GM23338 (cell line): ENCODE measurements at regions not wholly inside any gene's neighbourhood (a gene's known extent, or its start where the extent isn't known, plus 50 kb on each side); places are given as distances from the start of the nearest gene placed in this dataset.

ENCODE experiments used
- ATAC-seq: fragments of 200-7000 bp; cut with Tn5 transposase; 3 replicates; pipeline ENCODE4 v1.9.1; 2020
- DNase-seq: peaks from one replicate; pipeline ENCODE4 v3.0.0-alpha.2; 2015; ENCODE audit warnings: low spot score
- H2AFZ ChIP-seq: fragments of 200-600 bp; sonication (generic); 2 replicates; pipeline ENCODE4 v1.8.0; 2016; ENCODE audit warnings: antibody characterized with exemption, mild to moderate bottlenecking, moderate library complexity
- H3F3A ChIP-seq: fragments of 200-600 bp; sonication (generic); replicated peaks from 2 replicates; pipeline ENCODE4 v1.8.0; 2017; ENCODE audit warnings: antibody characterized with exemption, mixed run types, low read depth
- H3K27ac ChIP-seq: fragments of 200-600 bp; sonication (generic); 2 replicates; pipeline ENCODE4 v1.6.1; 2016; ENCODE audit warnings: low read depth
- H3K27me3 ChIP-seq: fragments of 200-600 bp; sonication (generic); 2 replicates; pipeline ENCODE4 v1.8.0; 2016; ENCODE audit warnings: mild to moderate bottlenecking, mixed run types, moderate library complexity; ENCODE audit not compliant: insufficient read depth
- H3K36me3 ChIP-seq: fragments of 200-600 bp; sonication (generic); 2 replicates; pipeline ENCODE4 v1.8.0; 2016; ENCODE audit warnings: mild to moderate bottlenecking; ENCODE audit not compliant: insufficient read depth
- H3K4me1 ChIP-seq: fragments of 200-600 bp; sonication (generic); 2 replicates; pipeline ENCODE4 v1.8.0; 2016; ENCODE audit warnings: mild to moderate bottlenecking, moderate library complexity; ENCODE audit not compliant: insufficient read depth
- H3K4me2 ChIP-seq: fragments of 200-600 bp; sonication (generic); 2 replicates; pipeline ENCODE4 v1.7.1; 2017; ENCODE audit warnings: mixed run types
- H3K4me3 ChIP-seq: fragments of 200-600 bp; sonication (generic); 2 replicates; pipeline ENCODE4 v1.6.1; 2016; ENCODE audit warnings: mixed run types
- H3K79me2 ChIP-seq: fragments of 200-600 bp; sonication (generic); replicated peaks from 2 replicates; pipeline ENCODE4 v1.8.0; 2017; ENCODE audit warnings: mild to moderate bottlenecking; ENCODE audit not compliant: insufficient read depth
- H3K9me2 ChIP-seq: fragments of 200-600 bp; sonication (generic); 2 replicates; pipeline ENCODE4 v1.8.0; 2017; ENCODE audit not compliant: insufficient read depth
- H4K20me1 ChIP-seq: fragments of 200-600 bp; sonication (generic); replicated peaks from 2 replicates; pipeline ENCODE4 v1.8.0; 2017; ENCODE audit warnings: mild to moderate bottlenecking; ENCODE audit not compliant: insufficient read depth
- H3K27ac Mint-ChIP-seq: 2 replicates; pipeline ENCODE4 v1.8.0; 2020; ENCODE audit warnings: inconsistent platforms, mild to moderate bottlenecking, moderate library complexity, mixed read lengths
- H3K27me3 Mint-ChIP-seq: 3 replicates; pipeline ENCODE4 v1.8.0; 2022; ENCODE audit warnings: low read depth, mild to moderate bottlenecking, moderate library complexity, mixed read lengths, inconsistent platforms; ENCODE audit not compliant: insufficient read depth, poor library complexity
- H3K36me3 Mint-ChIP-seq: 3 replicates; pipeline ENCODE4 v1.8.0; 2021; ENCODE audit warnings: low read depth, mild to moderate bottlenecking, inconsistent platforms, moderate library complexity, mixed read lengths
- H3K4me1 Mint-ChIP-seq: 3 replicates; pipeline ENCODE4 v1.8.0; 2020; ENCODE audit warnings: mild to moderate bottlenecking, inconsistent platforms, mixed read lengths
- H3K4me3 Mint-ChIP-seq: 3 replicates; pipeline ENCODE4 v1.8.0; 2021; ENCODE audit warnings: moderate library complexity, mild to moderate bottlenecking, inconsistent platforms, mixed read lengths
- H3K9me3 Mint-ChIP-seq: 3 replicates; pipeline ENCODE4 v1.8.0; 2020; ENCODE audit warnings: moderate library complexity, mild to moderate bottlenecking, inconsistent platforms, mixed read lengths
- EZH2phosphoT487 ChIP-seq: fragments of 200-600 bp; sonication (generic); IDR thresholded peaks from one replicate; pipeline ENCODE4 v1.8.1; 2018; ENCODE audit warnings: antibody characterized with exemption; ENCODE audit not compliant: unreplicated experiment
- NANOG ChIP-seq: IDR thresholded peaks from 2 replicates; pipeline ENCODE4 v1.6.1; 2016; ENCODE audit warnings: antibody characterized with exemption, borderline replicate concordance
- POLR2AphosphoS5 ChIP-seq: IDR thresholded peaks from 2 replicates; pipeline ENCODE4 v1.6.1; 2016; ENCODE audit warnings: antibody characterized with exemption, low read depth
- ZNF114 ChIP-seq: fragments of 250-450 bp; sonication (Bioruptor Pico); IDR thresholded peaks from 2 replicates; pipeline ENCODE4 v1.5.0; 2020; ENCODE audit warnings: mild to moderate bottlenecking, moderate library complexity
- ZNF331 ChIP-seq: fragments of 250-450 bp; sonication (Bioruptor Pico); IDR thresholded peaks from 2 replicates; pipeline ENCODE4 v1.5.0; 2020; ENCODE audit warnings: low read depth, mild to moderate bottlenecking, moderate library complexity
- TF ChIP-seq, protein P1 (sequence below): IDR thresholded peaks from one replicate; pipeline ENCODE4 v1.6.1; 2018; ENCODE audit warnings: antibody characterized with exemption; ENCODE audit not compliant: unreplicated experiment
- TF ChIP-seq, protein P2 (sequence below): IDR thresholded peaks from 2 replicates; pipeline ENCODE4 v1.6.1; 2016; ENCODE audit warnings: antibody characterized with exemption

DNA sequence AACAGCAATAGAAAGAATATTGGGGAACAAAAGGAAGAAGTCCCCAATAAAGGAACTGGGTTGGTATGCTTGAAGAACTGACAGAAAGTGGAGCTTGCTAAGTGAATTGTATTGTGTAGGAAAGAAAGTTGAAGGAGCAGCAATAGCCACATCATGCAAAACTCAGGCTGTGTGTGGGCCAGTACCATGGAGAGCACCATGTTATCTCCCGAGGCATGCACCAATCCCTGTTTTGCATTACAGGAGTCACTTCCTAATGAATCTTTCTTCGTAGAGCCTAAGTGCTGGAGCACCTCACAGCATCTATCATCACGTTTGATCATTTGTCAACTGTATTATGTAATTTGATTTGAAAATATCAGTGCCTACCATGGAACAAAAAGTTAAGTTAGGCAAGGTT is 137.7 kb upstream of the NMUR2 start:
- Histone ChIP-seq H3K4me1 (no peaks in the 10 kb centered on the region), H2AFZ (no peak overlapping the region), H3K27ac (no peak overlapping the region), H3K36me3 (no peaks in the 10 kb centered on the region), H3K4me3 (no peak overlapping the region), H3K4me2 (no peak overlapping the region), H3K27me3 (no peaks in the 10 kb centered on the region), H3K9me2 (no peaks in the 10 kb centered on the region), H4K20me1 (no peaks in the 10 kb centered on the region), H3F3A (no peaks in the 10 kb centered on the region), H3K79me2 (no peaks in the 10 kb centered on the region)
- no peaks in the 10 kb centered on the region for H3K4me1 Mint-ChIP-seq
- H3K27ac Mint-ChIP-seq = no peak overlapping the region
- DNase-seq (peak; percentile 80), ATAC-seq (peak; percentile 89)
- H3K27me3 Mint-ChIP-seq = peaks cover 2% of the 10 kb centered on the region
- H3K36me3 Mint-ChIP-seq = no peaks in the 10 kb centered on the region
- TF ChIP-seq, protein P1, sequence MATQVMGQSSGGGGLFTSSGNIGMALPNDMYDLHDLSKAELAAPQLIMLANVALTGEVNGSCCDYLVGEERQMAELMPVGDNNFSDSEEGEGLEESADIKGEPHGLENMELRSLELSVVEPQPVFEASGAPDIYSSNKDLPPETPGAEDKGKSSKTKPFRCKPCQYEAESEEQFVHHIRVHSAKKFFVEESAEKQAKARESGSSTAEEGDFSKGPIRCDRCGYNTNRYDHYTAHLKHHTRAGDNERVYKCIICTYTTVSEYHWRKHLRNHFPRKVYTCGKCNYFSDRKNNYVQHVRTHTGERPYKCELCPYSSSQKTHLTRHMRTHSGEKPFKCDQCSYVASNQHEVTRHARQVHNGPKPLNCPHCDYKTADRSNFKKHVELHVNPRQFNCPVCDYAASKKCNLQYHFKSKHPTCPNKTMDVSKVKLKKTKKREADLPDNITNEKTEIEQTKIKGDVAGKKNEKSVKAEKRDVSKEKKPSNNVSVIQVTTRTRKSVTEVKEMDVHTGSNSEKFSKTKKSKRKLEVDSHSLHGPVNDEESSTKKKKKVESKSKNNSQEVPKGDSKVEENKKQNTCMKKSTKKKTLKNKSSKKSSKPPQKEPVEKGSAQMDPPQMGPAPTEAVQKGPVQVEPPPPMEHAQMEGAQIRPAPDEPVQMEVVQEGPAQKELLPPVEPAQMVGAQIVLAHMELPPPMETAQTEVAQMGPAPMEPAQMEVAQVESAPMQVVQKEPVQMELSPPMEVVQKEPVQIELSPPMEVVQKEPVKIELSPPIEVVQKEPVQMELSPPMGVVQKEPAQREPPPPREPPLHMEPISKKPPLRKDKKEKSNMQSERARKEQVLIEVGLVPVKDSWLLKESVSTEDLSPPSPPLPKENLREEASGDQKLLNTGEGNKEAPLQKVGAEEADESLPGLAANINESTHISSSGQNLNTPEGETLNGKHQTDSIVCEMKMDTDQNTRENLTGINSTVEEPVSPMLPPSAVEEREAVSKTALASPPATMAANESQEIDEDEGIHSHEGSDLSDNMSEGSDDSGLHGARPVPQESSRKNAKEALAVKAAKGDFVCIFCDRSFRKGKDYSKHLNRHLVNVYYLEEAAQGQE = peak; percentile 98
- TF ChIP-seq POLR2AphosphoS5 (no peak), ZNF114 (no peak)
- no peak overlapping the region for H3K4me3 Mint-ChIP-seq
- no peaks in the 10 kb centered on the region for H3K9me3 Mint-ChIP-seq

DNA sequence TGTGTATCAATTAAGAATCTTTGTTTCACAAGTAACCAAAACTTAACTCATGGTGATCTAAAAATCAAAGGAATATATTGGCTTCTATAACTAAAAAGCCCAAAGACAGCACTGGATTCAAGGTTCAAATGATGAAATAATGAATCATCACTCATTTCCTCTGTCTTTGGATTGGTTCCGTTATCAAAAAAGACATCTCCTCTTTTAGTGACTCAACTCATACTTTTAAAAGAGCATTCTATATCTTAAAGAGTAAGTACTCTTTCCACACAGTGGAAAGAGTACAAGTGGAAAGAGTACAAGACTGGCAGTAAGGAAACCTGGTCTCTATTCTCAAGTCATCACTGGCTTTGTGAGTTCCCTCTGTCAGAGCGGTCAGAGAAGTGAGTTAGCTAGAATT is 141.4 kb upstream of the NMUR2 start:
- no peaks in the 10 kb centered on the region for H3F3A ChIP-seq
- ATAC-seq (no peak), DNase-seq (no peak)
- H3K4me3 ChIP-seq = no peak overlapping the region
- no peaks in the 10 kb centered on the region for H3K27me3 ChIP-seq
- no peaks in the 10 kb centered on the region for H3K9me3 Mint-ChIP-seq
- H3K36me3 Mint-ChIP-seq = no peaks in the 10 kb centered on the region
- no peaks in the 10 kb centered on the region for H3K36me3 ChIP-seq
- no peaks in the 10 kb centered on the region for H3K4me1 ChIP-seq
- H3K27me3 Mint-ChIP-seq = peaks cover 5% of the 10 kb centered on the region
- no peaks in the 10 kb centered on the region for H3K79me2 ChIP-seq
- no peaks in the 10 kb centered on the region for H3K4me1 Mint-ChIP-seq
- H3K27ac Mint-ChIP-seq = no peak overlapping the region
- no peak overlapping the region for H3K27ac ChIP-seq
- TF ChIP-seq, protein P2, sequence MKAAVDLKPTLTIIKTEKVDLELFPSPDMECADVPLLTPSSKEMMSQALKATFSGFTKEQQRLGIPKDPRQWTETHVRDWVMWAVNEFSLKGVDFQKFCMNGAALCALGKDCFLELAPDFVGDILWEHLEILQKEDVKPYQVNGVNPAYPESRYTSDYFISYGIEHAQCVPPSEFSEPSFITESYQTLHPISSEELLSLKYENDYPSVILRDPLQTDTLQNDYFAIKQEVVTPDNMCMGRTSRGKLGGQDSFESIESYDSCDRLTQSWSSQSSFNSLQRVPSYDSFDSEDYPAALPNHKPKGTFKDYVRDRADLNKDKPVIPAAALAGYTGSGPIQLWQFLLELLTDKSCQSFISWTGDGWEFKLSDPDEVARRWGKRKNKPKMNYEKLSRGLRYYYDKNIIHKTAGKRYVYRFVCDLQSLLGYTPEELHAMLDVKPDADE = no peak
- no peak for TF ChIP-seq NANOG
- TF ChIP-seq ZNF331 = no peak
- no peak for TF ChIP-seq EZH2phosphoT487
- no peak overlapping the region for H3K4me3 Mint-ChIP-seq
- H3K4me2 ChIP-seq = no peak overlapping the region
- no peaks in the 10 kb centered on the region for H4K20me1 ChIP-seq
- H3K9me2 ChIP-seq = no peaks in the 10 kb centered on the region
- H2AFZ ChIP-seq = no peak overlapping the region

DNA sequence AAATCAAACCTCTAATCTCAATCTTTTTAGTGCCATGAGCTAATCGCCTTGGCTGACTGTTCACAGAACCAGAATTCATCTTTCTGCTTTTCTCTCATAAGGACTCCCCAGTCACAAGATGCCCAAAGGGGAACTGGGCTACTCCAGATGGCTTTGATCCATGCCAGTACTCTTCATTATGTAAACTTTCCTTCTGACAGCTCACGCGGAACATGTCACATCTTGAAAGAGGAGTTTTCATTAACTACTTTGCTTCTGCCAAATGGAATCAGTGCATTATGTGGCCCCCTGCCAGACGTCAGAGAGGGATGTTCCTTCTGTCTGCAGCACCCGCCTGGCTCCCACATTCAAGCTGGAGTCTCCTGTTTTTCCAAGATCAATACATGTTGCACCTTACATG is 142.1 kb upstream of the NMUR2 start:
- H3K4me3 Mint-ChIP-seq = no peak overlapping the region
- no peaks in the 10 kb centered on the region for H3K4me1 ChIP-seq
- no peaks in the 10 kb centered on the region for H3F3A ChIP-seq
- H3K9me2 ChIP-seq = no peaks in the 10 kb centered on the region
- ATAC-seq (no peak), DNase-seq (no peak)
- H3K4me1 Mint-ChIP-seq = no peaks in the 10 kb centered on the region
- H3K27ac Mint-ChIP-seq = no peak overlapping the region
- H3K79me2 ChIP-seq = no peaks in the 10 kb centered on the region
- H3K9me3 Mint-ChIP-seq = no peaks in the 10 kb centered on the region; the same call in 2 of the 3 replicates
- TF ChIP-seq, protein P1 = no peak
- TF ChIP-seq, protein P2 = no peak
- no peak for TF ChIP-seq NANOG
- H3K36me3 ChIP-seq = no peaks in the 10 kb centered on the region
- H3K27ac ChIP-seq = no peak overlapping the region
- H3K4me3 ChIP-seq = no peak overlapping the region
- H2AFZ ChIP-seq = no peak overlapping the region
- H3K4me2 ChIP-seq = no peak overlapping the region
- no peaks in the 10 kb centered on the region for H4K20me1 ChIP-seq
- no peaks in the 10 kb centered on the region for H3K36me3 Mint-ChIP-seq
- no peaks in the 10 kb centered on the region for H3K27me3 ChIP-seq
- H3K27me3 Mint-ChIP-seq = peaks cover 5% of the 10 kb centered on the region
